NOMO-1 (cell line): ENCODE measurements at regions not wholly inside any gene's neighbourhood (a gene's known extent, or its start where the extent isn't known, plus 50 kb on each side); places are given as distances from the start of the nearest gene placed in this dataset.
"Not testable (repeated sequence)": the region's sequence is repeated elsewhere in the genome, so short reads cannot be mapped to it uniquely, and the experiment has no call there.

Experiments used
- DNase-seq, 2 experiments: peaks; one replicate each; lab custom pipeline; 2025; ENCODE audit not compliant: unreplicated experiment in 2 of 2; lab: John Stamatoyannopoulos, UW

DNA sequence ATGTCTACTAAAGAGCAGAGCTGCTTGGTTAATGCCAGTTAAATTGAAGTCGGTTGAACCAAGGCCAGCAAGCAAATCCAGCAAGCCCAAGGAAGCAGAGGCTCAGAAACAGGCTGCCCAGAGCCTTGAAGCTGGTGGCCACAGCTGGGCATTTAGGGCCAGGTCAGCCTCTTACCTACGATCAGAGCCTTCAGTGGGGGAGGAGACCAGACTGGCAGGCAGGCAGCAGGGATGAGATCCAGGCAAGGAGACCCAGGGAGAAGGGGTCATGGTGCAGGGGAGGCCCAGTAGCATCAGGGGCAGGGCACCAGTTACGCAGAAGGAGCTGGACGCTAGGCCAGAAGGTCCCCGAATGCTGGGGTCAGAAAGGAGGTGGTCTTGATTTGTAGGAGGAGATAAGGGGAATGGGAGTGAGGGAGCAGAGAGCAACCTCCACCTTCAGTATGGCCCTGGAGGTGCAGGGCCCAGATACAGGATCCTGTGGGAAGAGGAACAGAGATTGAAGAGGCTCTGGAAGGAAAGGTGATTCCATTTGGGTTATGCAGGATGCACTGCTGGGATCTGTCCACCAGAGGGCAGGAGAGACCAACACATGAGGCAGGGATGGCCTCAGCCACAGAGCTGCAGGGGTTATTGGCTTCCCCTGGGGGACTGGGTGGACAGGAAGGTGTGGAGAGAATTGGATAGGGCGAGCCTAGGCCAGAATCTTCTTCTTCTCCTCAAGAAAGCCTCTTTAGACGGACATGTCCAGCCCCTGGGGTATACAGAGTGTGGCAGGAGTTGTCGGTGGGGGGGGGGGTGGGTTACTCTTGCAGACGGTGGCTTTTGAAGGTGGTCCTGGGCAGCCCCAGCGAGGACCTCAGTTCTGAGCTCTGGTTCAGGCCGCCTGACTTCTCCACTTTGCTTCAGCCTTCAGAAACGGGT is 132.6 kb upstream of the PODXL start:
- DNase-seq: no peak

DNA sequence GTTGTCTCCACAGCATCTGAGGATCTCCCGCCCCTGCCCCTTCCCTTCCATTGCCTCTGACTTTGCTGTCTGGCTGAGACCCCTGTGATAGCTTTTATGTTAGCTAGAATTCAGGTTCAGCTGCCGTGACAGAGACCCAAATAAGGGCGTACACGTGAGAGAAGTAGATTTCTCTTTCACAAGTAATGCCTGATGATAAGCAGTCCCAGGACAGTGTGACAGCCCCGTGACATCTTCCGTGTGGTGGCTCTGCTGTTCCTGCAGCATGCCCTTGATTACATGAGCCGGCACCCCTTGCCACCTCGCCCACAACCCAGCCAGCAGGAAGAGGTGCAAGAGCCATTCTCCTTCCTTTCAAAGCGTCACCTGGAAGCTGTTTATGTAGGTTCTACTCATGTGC is 130.9 kb upstream of the PODXL start:
- no peak for DNase-seq

DNA sequence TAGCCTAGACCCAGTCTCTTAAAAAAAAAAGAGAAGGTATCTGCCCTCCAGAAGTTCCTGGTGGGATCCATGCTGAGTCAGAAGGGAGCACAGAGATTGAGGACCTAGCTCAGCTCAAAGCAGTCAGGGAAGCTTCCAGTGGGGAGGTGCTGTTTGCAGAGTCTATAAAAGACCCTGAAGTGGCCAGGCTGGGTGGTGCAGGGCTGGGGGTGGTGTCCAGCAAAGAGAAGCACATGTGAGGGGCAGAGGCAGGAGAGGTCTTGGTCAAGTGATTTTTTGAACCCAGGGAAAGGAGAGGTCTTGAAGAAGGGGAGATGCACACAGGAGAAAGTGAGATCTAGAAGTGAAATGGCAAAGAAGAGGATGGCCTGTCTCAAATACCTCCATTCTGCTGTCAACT is 130.4 kb upstream of the PODXL start:
- DNase-seq: no peak

DNA sequence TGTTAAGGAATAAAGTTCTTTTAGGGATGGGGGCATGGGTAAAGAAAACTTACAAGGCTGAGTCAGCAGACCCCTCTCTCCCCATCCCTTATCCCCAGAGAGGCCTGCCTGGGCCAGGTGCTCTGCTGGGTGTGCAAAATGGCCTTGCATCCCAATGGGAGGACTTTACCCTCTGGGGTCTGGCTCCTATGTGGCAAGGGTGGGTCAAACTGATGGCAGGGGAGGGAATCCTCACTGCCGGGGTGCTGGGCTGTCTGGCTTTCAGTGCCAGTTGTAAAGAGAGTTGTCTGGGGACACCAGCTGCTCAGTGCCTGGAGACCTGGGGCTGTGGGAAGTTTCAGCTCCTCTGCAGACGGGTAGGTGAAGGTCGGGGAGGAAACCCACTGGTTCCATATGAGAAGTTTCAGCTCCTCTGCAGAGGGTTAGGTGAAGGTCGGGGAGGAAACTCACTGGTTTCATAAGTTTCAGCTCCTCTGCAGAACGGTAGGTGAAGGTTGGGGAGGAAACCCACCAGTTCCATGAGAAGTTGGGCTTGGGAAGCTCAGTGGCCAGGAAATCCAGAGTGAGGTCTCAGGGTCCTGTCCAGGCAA is 127.2 kb upstream of the PODXL start:
- no peak for DNase-seq

DNA sequence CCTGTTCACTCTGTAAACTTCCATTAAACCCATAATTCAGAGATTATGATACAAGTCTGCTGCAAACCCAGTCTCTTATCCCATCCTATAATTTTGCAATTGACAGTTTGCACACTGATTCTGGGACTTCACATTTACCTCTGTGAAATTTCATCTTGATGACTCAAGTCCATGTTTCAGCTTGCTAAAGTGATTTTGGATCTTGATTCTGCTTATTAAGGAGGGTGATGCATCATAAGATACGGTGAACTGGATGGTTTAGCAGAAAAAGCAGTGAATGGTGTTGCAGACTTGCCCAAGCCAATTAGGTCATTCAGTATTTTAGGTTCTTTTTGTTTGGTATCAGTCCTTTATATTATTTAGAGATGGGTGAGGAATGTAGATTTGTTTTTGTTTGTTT is 125.5 kb upstream of the PODXL start:
- DNase-seq: no peak

DNA sequence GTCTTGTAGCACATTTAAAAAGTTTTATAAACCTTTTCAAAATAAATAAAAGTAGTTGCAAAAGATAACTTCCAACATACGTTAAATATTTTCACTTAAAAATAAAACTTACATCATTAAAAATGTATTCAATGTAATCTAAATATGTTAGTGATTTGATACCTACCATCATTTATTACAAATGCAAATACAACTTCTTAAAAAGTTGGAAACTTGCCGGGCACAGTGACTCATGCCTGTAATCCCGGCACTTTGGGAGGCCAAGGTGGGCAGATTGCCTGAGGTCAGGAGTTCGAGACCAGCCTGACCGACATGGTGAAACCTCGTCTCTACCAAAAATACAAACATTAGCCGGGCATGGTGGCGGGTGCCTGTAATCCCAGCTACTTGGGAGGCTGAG is 122.6 kb upstream of the PODXL start:
- not testable (repeated sequence) for DNase-seq

DNA sequence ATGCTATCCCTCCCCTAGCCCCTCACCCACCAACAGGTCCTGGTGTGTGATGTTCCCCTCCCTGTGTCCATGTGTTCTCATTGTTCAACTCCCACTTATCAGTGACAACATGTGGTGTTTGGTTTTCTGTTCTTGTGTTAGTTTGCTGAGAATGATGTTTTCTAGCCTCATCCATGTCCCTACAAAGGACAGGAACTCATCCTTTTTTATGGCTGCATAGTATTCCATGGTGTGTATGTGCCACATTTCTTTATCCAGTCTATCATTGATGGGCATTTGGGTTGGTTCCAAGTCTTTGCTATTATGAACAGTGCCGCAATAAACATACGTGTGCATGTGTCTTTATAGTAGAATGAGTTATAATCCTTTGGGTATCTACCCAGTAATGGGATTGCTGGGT is 120.4 kb upstream of the PODXL start:
- DNase-seq: not testable (repeated sequence)

DNA sequence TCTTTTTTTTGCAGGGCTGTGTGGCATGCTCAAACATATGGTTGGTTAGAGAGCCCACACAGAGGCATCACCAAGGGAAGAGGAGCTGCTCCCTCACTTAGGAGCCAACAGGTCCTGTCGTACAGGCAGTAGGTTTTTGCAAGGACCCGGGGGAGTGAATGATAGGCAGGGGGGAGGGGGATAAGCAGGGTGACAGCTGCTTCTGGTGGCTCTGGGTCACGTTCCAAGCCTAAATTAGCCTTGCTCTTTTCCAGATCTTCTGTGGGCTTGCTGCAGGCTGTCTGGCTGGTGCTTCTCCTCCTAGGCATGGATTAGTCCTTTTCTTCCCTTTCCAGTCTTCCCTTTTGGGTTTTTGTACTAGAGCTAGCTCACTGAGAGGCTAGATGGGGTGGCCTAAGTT is 117.7 kb upstream of the PODXL start:
- DNase-seq: no peak

DNA sequence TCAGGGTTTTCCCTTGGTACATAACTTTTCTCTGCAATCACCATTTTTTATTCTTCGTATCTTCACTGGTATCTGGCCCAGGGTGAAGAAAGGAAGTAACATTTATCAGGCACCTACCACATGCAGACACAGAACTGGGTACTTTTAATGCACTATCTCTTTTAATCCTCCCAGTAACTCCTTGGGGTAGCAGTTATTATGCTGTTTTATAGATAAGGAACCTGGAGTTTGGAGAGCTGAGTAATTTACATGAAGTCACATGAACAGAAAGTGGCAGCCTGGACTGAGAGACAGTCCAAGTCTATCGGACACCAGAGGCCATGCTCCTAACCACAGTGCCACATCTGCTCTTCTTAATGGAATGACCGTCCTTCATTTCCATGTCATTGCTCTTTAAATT is 117.1 kb upstream of the PODXL start:
- no peak for DNase-seq

DNA sequence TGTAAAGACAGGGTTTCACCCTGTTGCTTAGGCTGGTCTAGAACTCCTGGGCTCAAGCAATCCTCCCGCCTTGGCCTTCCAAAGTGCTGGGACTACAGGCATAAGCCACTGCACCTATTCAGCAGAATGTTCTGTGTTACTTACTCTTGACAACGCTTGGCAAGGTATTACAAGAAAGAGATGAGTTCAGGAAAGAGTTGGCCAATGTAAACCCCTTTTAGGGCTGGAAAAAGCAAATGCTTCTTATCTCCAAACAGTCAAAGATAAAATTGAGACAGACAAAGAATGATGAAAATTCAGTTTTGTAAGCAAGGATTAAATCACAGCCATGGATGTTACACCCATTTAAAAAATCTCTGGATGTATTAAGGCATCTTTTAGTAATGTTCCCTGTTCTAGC is 114.0 kb upstream of the PODXL start:
- no peak for DNase-seq

DNA sequence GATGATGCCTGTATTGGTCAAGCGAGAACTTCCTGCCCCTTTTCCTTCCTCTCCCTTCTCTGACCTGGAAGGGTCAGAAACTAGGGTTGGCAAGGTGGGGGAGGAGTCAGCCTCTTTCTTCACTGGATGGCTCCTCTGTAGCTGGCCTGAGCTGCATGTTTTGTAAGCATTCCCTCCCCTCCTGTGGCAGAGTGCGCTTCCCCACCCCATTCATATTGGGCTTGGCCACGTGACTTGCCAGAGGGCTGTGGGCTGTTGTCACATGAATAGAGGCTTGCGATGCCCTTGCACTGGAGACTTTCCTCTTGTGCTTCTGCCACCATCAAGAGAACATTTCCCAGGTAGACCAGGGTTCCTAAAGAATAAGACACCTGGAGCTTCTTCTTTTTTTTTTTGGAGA is 111.3 kb upstream of the PODXL start:
- no peak for DNase-seq

DNA sequence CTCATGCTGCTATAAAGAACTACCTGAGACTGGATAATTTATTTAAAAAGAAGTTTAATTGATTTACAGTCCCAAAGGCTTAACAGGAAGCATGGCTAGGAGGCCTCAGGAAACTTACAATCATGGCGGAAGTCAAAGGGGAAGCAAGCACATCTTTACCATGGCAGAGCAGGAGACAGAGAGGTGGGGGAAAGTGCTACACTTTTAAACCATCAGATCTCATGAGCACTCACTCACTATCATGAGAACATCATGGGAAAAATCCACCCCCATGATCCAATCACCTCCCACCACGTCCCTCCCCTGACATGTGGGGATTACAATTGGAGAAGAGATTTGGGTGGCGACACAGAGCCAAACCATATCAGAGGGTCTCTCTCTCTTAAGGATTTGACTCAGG is 108.6 kb upstream of the PODXL start:
- no peak for DNase-seq

DNA sequence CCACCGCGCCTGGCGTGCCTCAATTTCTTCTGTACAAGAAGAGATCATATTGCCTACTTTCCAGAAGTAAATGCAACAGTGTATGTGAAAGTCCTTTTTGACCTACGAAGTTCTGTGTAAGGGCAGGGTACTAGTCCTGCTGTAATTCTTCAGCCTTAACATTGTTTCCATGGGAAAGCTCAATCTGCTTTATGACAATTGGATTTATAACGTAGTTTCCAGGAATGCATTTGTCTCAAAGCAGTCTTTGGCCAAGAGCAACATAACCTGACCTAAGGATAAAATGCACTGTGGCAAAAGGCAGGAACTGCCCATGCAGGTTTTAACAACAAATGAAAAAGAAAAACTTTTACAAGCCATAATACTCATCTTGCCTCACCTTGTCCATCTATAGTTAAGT is 108.1 kb upstream of the PODXL start:
- no peak for DNase-seq

DNA sequence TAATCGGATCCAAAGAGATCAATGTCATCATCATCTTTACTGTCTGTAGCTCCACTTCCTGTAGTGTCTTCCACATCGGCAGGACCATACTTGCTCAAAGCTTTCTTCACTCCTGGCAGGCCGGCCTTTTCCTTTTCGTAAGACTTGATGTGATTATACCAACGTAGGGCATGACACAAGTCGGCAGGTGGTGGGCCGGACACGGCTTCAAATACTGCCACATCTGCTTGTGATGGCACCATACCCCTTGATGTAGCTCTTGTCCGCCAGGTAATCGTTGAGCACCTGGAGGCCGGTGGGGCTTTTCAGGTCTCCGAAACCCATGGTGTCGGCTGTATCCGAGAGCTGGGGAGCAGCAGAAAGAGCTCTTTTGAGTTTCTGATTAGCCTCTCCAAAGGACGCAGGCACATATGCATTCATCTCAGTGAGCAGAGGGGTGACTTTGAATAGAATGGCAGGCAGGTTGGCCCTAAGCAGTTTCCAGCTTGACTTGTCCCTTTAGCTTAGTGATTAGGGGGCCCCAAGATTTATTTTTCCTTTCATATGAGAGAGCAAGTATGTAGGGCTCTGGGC is 106.0 kb upstream of the PODXL start:
- not testable (repeated sequence) for DNase-seq

DNA sequence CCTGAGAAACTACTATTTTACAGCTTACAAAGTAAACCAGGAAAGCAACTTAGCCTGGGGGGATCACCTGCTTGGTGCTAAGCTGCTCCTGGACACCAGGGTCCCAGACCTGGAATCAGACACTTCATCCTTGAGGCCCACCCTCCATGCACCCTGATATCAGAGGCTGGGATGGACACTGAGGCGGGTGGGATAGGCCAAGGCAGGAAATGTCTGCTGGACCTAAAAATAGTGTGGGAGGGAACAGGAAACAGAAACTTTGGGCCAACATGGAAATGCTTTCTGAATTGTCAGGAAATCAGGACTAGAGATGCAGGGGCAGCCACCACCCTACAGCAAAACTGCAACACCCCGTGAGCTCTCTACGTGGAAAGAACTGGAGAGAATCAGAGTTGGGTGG is 101.5 kb upstream of the PODXL start:
- DNase-seq: no peak

DNA sequence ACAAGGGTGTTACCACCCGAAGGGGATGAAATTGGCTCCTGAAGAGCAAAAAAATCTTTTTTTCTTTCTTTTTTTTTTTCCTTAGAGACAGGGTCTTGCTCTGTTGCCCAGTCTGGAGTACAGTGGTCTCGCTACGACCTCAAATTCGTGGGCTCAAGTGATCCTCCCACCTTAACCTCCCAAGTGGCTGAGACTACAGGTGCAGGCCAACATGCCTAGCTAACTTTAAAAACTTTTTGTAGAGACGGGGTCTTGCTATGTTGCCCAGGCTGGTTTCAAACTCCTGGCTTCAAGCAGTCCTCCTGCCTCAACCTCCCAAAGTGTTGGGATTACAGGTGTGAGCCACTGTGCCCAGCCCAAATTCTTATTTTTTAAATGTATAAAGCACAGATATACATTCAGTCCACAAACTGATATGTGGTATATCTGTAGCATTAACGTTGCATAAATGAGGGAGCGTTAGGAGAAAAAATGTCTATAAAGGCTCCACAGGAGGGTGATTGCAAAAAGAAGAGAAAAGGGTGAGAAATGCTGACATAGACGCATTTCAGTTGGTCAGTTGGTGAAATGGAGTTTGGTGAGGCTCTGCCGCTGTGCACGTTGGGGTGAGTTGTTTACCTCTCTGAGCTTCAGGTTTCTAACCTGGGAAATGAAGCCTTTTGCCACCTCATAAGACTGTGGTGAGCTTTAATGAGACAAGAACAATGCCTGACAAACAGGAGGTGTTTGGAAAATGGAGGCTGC is 100.7 kb upstream of the PODXL start:
- DNase-seq: no peak

DNA sequence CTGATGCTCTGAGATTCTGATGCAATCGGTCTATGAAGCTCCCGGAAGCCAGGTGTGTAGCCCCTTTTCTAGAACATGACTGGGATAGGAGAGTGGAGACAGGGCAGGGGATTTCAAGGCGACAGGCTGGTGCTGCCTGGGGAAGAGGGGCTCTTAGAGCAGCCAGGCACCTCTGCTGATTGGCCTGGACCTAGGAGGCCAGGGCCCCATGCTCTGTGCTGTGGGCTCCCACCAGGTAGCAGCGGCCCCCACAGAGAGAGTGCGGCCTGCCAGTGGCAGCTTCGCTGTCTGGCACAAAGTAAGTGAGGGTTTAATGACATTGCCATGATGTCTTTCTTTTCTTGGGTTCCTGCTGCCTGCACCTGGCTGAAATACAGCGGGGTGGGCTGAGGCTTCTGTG is 99.4 kb upstream of the PODXL start:
- no peak for DNase-seq

DNA sequence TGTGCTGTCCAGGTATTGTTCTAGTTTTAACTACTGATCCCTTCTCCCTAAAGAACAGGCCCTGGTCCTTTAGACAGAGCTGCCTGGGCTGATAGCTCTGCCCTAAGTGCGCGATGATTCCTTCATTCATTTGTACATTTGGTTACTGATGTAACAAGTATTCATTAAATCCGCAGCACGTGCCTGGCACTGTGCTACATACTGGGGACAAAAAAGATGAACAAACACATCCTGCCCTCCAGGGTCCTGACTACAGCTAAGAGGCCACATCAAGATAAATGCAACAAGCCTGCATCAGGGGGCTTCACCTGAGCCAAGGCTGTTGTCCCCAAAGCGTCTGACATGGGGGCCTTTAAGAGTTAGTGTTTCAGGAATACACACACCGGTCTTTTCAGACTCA is 99.0 kb upstream of the PODXL start:
- no peak for DNase-seq

DNA sequence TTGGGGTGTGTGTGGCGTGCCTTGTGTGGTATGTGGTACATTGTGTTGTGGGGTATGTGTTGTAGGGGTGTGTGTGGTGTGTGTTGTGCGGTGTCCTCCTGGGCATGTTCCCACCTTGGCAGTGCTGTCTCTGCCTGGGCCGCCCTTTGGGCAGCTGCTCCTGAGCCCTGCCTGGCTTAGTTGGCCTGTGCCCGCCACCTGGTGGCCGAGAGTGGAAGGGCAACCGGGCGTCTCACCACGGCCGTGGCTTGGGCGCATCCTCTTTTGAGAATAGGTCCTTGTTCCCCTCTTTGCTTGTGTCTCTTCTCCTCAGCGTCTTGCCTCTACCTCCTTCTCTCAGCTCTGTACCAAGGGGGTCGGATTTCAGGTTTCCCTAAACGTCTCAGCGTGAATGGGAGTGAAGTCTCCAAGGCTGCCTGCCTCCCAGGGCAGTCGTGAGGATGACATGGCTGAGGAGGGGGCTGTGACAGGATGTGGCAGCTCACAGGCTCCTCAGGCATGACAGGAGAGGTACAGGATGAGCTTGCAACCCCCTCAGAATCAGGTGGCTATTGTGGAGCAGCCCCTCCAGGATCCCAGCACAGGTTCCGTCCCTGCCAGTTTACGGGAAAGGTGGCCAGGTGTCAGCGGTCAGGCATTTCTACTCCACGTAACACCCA is 98.4 kb upstream of the PODXL start:
- peak; percentile 26 to 56 for DNase-seq

DNA sequence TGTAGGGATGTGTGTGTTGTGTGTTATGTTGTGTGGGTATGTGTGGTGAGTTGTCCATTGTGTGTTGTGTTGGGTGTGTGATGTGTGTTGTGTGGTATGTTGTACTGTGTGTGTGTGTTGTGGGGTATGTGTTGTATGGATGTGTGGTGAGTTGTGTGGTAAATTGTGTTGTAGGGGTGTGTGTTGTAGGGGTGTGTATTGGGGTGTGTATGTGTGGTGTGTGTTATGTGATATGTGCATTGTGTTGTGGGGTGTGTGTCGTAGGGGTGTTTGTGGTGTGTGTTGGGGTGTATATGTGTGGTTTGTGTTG is 97.8 kb upstream of the PODXL start:
- DNase-seq: no peak
